Naive B cell (primary cell): ENCODE measurements at regions not wholly inside any gene's neighbourhood (a gene's known extent, or its start where the extent isn't known, plus 50 kb on each side); places are given as distances from the start of the nearest gene placed in this dataset.
A peak's percentile ranks its signal among the peaks of the same experiment; 100 is the strongest.
"Not testable (repeated sequence)": the region's sequence is repeated elsewhere in the genome, so short reads cannot be mapped to it uniquely, and the experiment has no call there.

ENCODE experiments used
- ATAC-seq, 2 donors: fragments of 150-1000 bp; cut with Tn5 transposase; 2 replicates each; pipeline ENCODE4 v1.10.0; 2021; ENCODE audit warnings: low read depth in 2 of 2, mild to moderate bottlenecking in 2 of 2, moderate library complexity in 2 of 2
- DNase-seq: peaks from one replicate; pipeline ENCODE4 v3.0.0; 2022
- H3K27ac Mint-ChIP-seq, 6 donors: one replicate each; pipeline ENCODE4 v1.8.0; 2020 to 2022; ENCODE audit warnings: mild to moderate bottlenecking in 6 of 6, mixed read lengths in 6 of 6, moderate library complexity in 5 of 6, inconsistent platforms in 2 of 6
- H3K27me3 Mint-ChIP-seq, 3 donors: one replicate each; pipeline ENCODE4 v1.8.0; 2021 to 2022; ENCODE audit warnings: mixed read lengths in 3 of 3, mild to moderate bottlenecking in 1 of 3
- H3K36me3 Mint-ChIP-seq, 2 donors: one replicate each; pipeline ENCODE4 v1.8.0; 2020 to 2022; ENCODE audit warnings: mixed read lengths in 2 of 2, inconsistent platforms in 1 of 2, mild to moderate bottlenecking in 1 of 2
- H3K4me1 Mint-ChIP-seq, 3 donors: one replicate each; pipeline ENCODE4 v1.8.0; 2020 to 2022; ENCODE audit warnings: mixed read lengths in 3 of 3, inconsistent platforms in 1 of 3, mild to moderate bottlenecking in 1 of 3, moderate library complexity in 1 of 3
- H3K4me3 Mint-ChIP-seq, 8 donors: one replicate each; pipeline ENCODE4 v1.8.0; 2020 to 2022; ENCODE audit warnings: mild to moderate bottlenecking in 8 of 8, mixed read lengths in 8 of 8, moderate library complexity in 8 of 8, inconsistent platforms in 2 of 8
- H3K9me3 Mint-ChIP-seq, 7 donors: one replicate each; pipeline ENCODE4 v1.8.0; 2020 to 2022; ENCODE audit warnings: mixed read lengths in 7 of 7, mild to moderate bottlenecking in 5 of 7, inconsistent platforms in 2 of 7, moderate library complexity in 1 of 7

GRCh38 chr13:94827566-94827965 is 115.2 kb upstream of the SOX21 start:
- ATAC-seq (no peak), DNase-seq (no peak)
- Mint-ChIP-seq H3K27ac (no peak overlapping the region), H3K36me3 (no peaks in the 10 kb centered on the region), H3K4me1 (no peaks in the 10 kb centered on the region), H3K9me3 (peaks cover 0 to 1% (median 0%) of the 10 kb centered on the region in 7 donors), H3K27me3 (peaks cover 0 to under 1% (median 0%) of the 10 kb centered on the region in 3 donors), H3K4me3 (no peak overlapping the region)

GRCh38 chr13:94825507-94825906 is 113.2 kb upstream of the SOX21 start:
- Mint-ChIP-seq H3K36me3 (no peaks in the 10 kb centered on the region), H3K27ac (no peak overlapping the region), H3K4me3 (no peak overlapping the region), H3K9me3 (peaks cover 0 to 3% (median 0%) of the 10 kb centered on the region in 7 donors), H3K27me3 (peaks cover 0 to 5% (median 4%) of the 10 kb centered on the region in 3 donors), H3K4me1 (no peaks in the 10 kb centered on the region)
- ATAC-seq (no peak), DNase-seq (no peak)

- peaks cover 0 to 3% (median 0%) of the 10 kb centered on the region in 7 donors for H3K9me3 Mint-ChIP-seq
- DNase-seq (no peak), ATAC-seq (no peak)
Observed at GRCh38 chr13:94824601-94825000, 112.3 kb upstream of the SOX21 start.

GRCh38 chr13:94822356-94822755 is 110.0 kb upstream of the SOX21 start:
- no peak overlapping the region for H3K27ac Mint-ChIP-seq
- H3K9me3 Mint-ChIP-seq = peaks cover 0 to 3% (median 0%) of the 10 kb centered on the region in 7 donors
- no peak overlapping the region for H3K4me3 Mint-ChIP-seq
- H3K27me3 Mint-ChIP-seq = peaks cover 0 to 5% (median 4%) of the 10 kb centered on the region in 3 donors
- H3K4me1 Mint-ChIP-seq = no peaks in the 10 kb centered on the region
- no peak for DNase-seq
- no peaks in the 10 kb centered on the region for H3K36me3 Mint-ChIP-seq
- ATAC-seq = no peak

More at GRCh38 chr13:94824601-94825000, 112.3 kb upstream of the SOX21 start:
- Mint-ChIP-seq H3K27ac (no peak overlapping the region), H3K4me3 (no peak overlapping the region), H3K36me3 (no peaks in the 10 kb centered on the region), H3K27me3 (peaks cover 0 to 5% (median 4%) of the 10 kb centered on the region in 3 donors), H3K4me1 (no peaks in the 10 kb centered on the region)

- no peak for ATAC-seq
- Mint-ChIP-seq H3K4me3 (no peak overlapping the region), H3K4me1 (no peaks in the 10 kb centered on the region)
Observed at GRCh38 chr13:94816256-94816655, 103.9 kb upstream of the SOX21 start.

DNA sequence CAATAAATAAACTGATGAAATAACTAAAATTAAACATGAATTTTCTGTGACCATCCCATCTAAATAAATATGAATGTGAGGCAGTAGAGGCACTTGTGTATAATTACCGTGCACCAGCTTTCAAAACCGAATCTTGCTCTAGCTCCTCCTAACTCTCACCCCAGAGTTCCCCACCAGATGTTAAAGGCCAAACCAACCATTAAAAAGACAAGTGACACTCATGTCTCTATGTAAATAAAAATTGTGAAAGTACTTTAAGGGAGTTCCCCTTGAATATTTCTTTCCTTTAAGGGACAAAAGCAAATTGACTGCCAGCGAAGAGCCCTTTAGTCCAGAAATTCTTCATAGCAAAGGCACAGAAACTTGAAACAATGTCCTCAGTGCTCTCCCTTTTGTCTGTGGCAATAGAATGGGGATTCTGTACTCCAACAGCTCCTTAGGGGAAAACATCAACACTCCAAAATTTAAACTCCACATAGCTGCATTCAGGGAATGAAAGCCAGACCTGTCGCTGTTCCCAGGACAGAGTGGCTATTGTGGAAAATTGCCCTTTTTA is 101.7 kb upstream of the SOX21 start:
- no peak for ATAC-seq
- H3K4me3 Mint-ChIP-seq = no peak overlapping the region

More at GRCh38 chr13:94816256-94816655, 103.9 kb upstream of the SOX21 start:
- H3K27ac Mint-ChIP-seq = no peak overlapping the region
- peaks cover 0 to 8% (median 2%) of the 10 kb centered on the region in 7 donors for H3K9me3 Mint-ChIP-seq
- H3K36me3 Mint-ChIP-seq = no peaks in the 10 kb centered on the region
- H3K27me3 Mint-ChIP-seq = peaks cover 0 to 5% (median 0%) of the 10 kb centered on the region in 3 donors
- DNase-seq = no peak

GRCh38 chr13:94811753-94812152 is 99.4 kb upstream of the SOX21 start:
- no peaks in the 10 kb centered on the region for H3K36me3 Mint-ChIP-seq
- no peaks in the 10 kb centered on the region for H3K4me1 Mint-ChIP-seq
- no peak for ATAC-seq

More for the DNA sequence above, 101.7 kb upstream of the SOX21 start:
- H3K4me1 Mint-ChIP-seq = no peaks in the 10 kb centered on the region
- H3K9me3 Mint-ChIP-seq = peaks cover 0 to 10% (median 2%) of the 10 kb centered on the region in 7 donors
- H3K27ac Mint-ChIP-seq = no peak overlapping the region
- H3K27me3 Mint-ChIP-seq = no peaks in the 10 kb centered on the region
- H3K36me3 Mint-ChIP-seq = no peaks in the 10 kb centered on the region
- no peak for DNase-seq

GRCh38 chr13:94800423-94800822 is 88.1 kb upstream of the SOX21 start:
- Mint-ChIP-seq H3K9me3 (peaks cover 0 to 2% (median 0%) of the 10 kb centered on the region in 7 donors), H3K4me1 (no peaks in the 10 kb centered on the region), H3K36me3 (no peaks in the 10 kb centered on the region), H3K27me3 (no peaks in the 10 kb centered on the region), H3K27ac (no peak overlapping the region), H3K4me3 (no peak overlapping the region)
- no peak for ATAC-seq
- DNase-seq = no peak

More at GRCh38 chr13:94811753-94812152, 99.4 kb upstream of the SOX21 start:
- Mint-ChIP-seq H3K27me3 (no peaks in the 10 kb centered on the region), H3K27ac (no peak overlapping the region), H3K9me3 (peaks cover 0 to 10% (median 2%) of the 10 kb centered on the region in 7 donors), H3K4me3 (no peak overlapping the region)
- DNase-seq = no peak

DNA sequence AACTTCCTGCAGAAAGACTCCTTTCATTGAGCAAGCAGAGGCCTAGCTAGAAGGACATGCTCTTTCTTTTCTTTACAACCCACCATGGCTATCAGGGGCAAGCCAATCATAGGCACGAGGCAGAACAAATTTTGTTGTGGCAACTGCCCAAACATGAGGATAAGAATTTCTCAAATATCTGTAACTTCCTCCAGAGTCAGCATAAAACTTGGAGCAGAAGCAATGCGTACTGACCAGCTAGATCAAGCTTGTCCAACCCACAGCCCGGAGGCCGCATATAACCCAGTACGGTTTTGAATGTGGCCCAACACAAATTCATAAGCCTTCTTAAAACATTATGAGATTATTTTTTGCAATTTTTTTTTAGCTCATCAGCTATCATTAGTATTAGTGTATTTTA is 87.0 kb upstream of the SOX21 start:
- no peaks in the 10 kb centered on the region for H3K36me3 Mint-ChIP-seq
- ATAC-seq (no peak), DNase-seq (no peak)
- H3K27me3 Mint-ChIP-seq = no peaks in the 10 kb centered on the region
- H3K4me1 Mint-ChIP-seq = no peaks in the 10 kb centered on the region
- no peak overlapping the region for H3K27ac Mint-ChIP-seq
- H3K4me3 Mint-ChIP-seq = no peak overlapping the region
- peaks cover 0 to 2% (median 0%) of the 10 kb centered on the region in 7 donors for H3K9me3 Mint-ChIP-seq

DNA sequence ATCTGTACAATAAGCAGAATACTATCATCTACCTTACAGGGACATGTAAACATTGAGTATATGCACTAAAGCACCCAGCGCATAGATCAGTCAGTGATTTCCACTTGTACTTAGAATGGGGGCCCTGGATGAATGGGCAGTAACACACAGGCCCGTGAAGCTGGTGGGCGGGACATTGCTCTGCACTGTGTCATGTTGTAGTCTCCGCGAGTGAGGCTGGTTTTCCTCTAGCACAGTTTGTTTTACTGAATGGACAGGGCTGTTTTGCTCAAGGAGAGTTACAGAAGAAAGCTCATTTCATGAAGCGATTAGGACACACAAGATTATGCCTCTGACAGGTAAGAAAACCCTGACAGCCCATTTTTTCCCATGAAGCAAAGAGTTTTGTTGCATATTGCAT is 86.4 kb upstream of the SOX21 start:
- no peak for ATAC-seq
- H3K27me3 Mint-ChIP-seq = no peaks in the 10 kb centered on the region
- no peak overlapping the region for H3K4me3 Mint-ChIP-seq
- no peak overlapping the region for H3K27ac Mint-ChIP-seq
- DNase-seq = no peak
- H3K9me3 Mint-ChIP-seq = peaks cover 0 to 2% (median 0%) of the 10 kb centered on the region in 7 donors
- no peaks in the 10 kb centered on the region for H3K36me3 Mint-ChIP-seq
- H3K4me1 Mint-ChIP-seq = no peaks in the 10 kb centered on the region

GRCh38 chr13:94795292-94795691 is 82.9 kb upstream of the SOX21 start:
- Mint-ChIP-seq H3K36me3 (no peaks in the 10 kb centered on the region), H3K27ac (no peak overlapping the region), H3K9me3 (peaks cover 0 to 4% (median 0%) of the 10 kb centered on the region in 7 donors), H3K4me3 (no peak overlapping the region), H3K4me1 (no peaks in the 10 kb centered on the region), H3K27me3 (no peaks in the 10 kb centered on the region)
- ATAC-seq (no peak), DNase-seq (no peak)

DNA sequence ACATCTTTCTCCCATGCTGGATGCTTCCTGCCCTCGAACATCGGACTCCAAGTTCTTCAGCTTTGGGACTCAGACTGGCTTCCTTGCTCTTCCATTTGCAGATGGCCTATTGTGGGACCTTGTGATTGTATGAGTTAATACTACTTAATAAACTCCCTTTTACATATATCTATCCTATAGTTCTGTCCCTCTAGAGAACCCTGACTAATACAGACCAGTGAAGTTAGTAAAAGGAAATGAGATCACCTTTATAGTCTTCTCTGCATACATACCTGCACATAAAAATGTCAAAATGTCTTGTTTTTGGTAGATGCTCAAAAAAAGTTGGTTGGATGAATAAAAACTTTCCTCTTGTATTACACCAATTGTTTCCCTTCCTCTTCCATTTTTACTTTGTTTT is 73.9 kb upstream of the SOX21 start:
- not testable (repeated sequence) for H3K4me3 Mint-ChIP-seq, H3K27me3 Mint-ChIP-seq, ATAC-seq, H3K27ac Mint-ChIP-seq, H3K36me3 Mint-ChIP-seq, DNase-seq, H3K4me1 Mint-ChIP-seq
- H3K9me3 Mint-ChIP-seq = peaks cover 0 to 19% (median 8%) of the 10 kb centered on the region in 7 donors

DNA sequence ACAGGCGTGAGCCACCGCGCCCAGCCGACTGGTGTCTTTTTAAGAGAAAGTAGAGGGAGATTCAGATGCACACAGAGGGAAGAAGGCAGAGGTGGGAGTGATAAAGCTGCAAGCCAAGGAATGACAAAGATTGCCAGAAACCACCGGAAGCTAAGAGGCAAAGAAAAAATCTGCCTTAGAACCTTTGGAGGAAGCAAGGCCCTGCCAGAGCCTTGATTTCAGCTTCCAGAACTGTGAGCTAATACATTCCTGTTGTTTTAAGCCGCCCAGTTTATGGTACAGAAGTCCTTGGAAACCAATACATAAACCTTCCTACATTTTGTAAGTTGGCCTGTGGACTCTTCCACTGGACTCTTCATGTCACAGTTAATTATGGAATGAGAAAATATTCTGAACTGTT is 71.7 kb upstream of the SOX21 start:
- ATAC-seq (no peak), DNase-seq (no peak)
- Mint-ChIP-seq H3K27me3 (no peaks in the 10 kb centered on the region), H3K36me3 (no peaks in the 10 kb centered on the region), H3K9me3 (peaks cover 0 to 25% (median 9%) of the 10 kb centered on the region in 7 donors), H3K27ac (peak overlapping the region in 1 of 6 donors; percentile 89), H3K4me3 (no peak overlapping the region), H3K4me1 (no peaks in the 10 kb centered on the region)

DNA sequence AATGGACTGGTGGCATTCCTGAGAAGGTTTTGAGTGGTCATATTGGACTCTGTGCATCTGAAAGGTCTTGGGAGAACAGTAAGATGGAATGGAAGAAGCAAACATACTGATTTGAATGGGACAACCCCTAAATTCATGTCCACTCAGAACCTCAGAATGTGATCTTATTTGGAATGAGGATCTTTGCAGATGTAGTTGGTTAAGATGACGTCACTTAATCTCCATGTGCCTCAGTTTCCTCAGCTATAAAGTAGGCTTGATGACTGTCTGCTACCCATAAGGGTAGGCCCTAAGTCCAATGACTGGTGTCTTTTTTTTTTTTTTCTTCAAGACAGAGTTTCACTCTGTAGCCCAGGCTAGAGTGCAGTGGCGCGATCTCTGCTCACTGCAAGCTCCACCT is 71.1 kb upstream of the SOX21 start:
- Mint-ChIP-seq H3K36me3 (no peaks in the 10 kb centered on the region), H3K4me3 (no peak overlapping the region), H3K9me3 (peaks cover 0 to 25% (median 9%) of the 10 kb centered on the region in 7 donors), H3K4me1 (no peaks in the 10 kb centered on the region), H3K27ac (no peak overlapping the region), H3K27me3 (no peaks in the 10 kb centered on the region)
- ATAC-seq = no peak
- DNase-seq = no peak
